CD14-positive monocyte (primary cell): ENCODE measurements at regions not wholly inside any gene's neighbourhood (a gene's known extent, or its start where the extent isn't known, plus 50 kb on each side); places are given as distances from the start of the nearest gene placed in this dataset.

Experiments used
- DNase-seq, 3 donors: peaks; one replicate each; pipeline ENCODE4 v3.0.0-alpha.2; 2011 to 2022
- H2AFZ ChIP-seq: 2 replicates; pipeline ENCODE4 v1.6.0; 2012; ENCODE audit warnings: mild to moderate bottlenecking, low read depth, low read length, inconsistent platforms; ENCODE audit not compliant: insufficient read depth, poor library complexity, severe bottlenecking
- H3K27ac ChIP-seq, 2 donors: 1 replicate in 1 of 2; 2 replicates in 1 of 2; pipeline ENCODE4 v1.5.1; 2012 to 2013; ENCODE audit warnings: low read length in 2 of 2, control low read depth in 1 of 2, inconsistent platforms in 1 of 2, low read depth in 1 of 2, mild to moderate bottlenecking in 1 of 2
- H3K27me3 ChIP-seq, 2 donors: one replicate each; pipeline versions ENCODE4 v1.6.0 to v1.6.1; 2011 to 2013; ENCODE audit warnings: low read length in 2 of 2; ENCODE audit not compliant: control insufficient read depth in 2 of 2, insufficient read depth in 2 of 2
- H3K36me3 ChIP-seq, 2 donors: replicated peaks in 1 of 2; 1 replicate in 1 of 2; 2 replicates in 1 of 2; pipeline versions ENCODE4 v1.5.1 to v1.6.1; 2012 to 2013; ENCODE audit warnings: low read length in 2 of 2, control low read depth in 1 of 2, inconsistent platforms in 1 of 2, mild to moderate bottlenecking in 1 of 2; ENCODE audit not compliant: insufficient read depth in 2 of 2, control insufficient read depth in 1 of 2
- H3K4me1 ChIP-seq, 2 donors: 1 replicate in 1 of 2; 2 replicates in 1 of 2; pipeline versions ENCODE4 v1.5.1 to v1.6.1; 2012 to 2013; ENCODE audit warnings: low read length in 2 of 2, control low read depth in 1 of 2, inconsistent platforms in 1 of 2, mild to moderate bottlenecking in 1 of 2, moderate library complexity in 1 of 2; ENCODE audit not compliant: insufficient read depth in 2 of 2, control insufficient read depth in 1 of 2
- H3K4me2 ChIP-seq: replicated peaks from 2 replicates; pipeline ENCODE3; 2012; ENCODE audit warnings: low read length, moderate library complexity, mild to moderate bottlenecking; ENCODE audit not compliant: poor library complexity, severe bottlenecking; ENCODE audit errors: extremely low read depth
- H3K4me3 ChIP-seq, 3 experiments: fragments of 200-600 bp in 1 of 3; sonication (generic) in 1 of 3; replicated peaks in 1 of 3; 1 replicate in 2 of 3; 2 replicates in 1 of 3; pipeline ENCODE4 v1.5.1; 2011 to 2013; ENCODE audit warnings: low read length in 3 of 3, mild to moderate bottlenecking in 3 of 3, control low read depth in 2 of 3, low read depth in 2 of 3, inconsistent platforms in 1 of 3, moderate library complexity in 1 of 3
- H3K79me2 ChIP-seq: 2 replicates; pipeline ENCODE4 v1.6.0; 2012; ENCODE audit warnings: mild to moderate bottlenecking, control low read depth, inconsistent platforms, low read length, moderate library complexity; ENCODE audit not compliant: insufficient read depth
- H3K9ac ChIP-seq: 2 replicates; pipeline ENCODE4 v1.6.0; 2017; ENCODE audit warnings: low read length, mild to moderate bottlenecking; ENCODE audit not compliant: insufficient read depth, poor library complexity, severe bottlenecking
- H3K9me3 ChIP-seq, 2 donors: replicated peaks in 1 of 2; 1 replicate in 1 of 2; 2 replicates in 1 of 2; pipeline versions ENCODE4 v1.5.1 to v1.6.1; 2012 to 2013; ENCODE audit warnings: low read length in 2 of 2, control low read depth in 1 of 2; ENCODE audit not compliant: control insufficient read depth in 1 of 2, insufficient read depth in 1 of 2
- H4K20me1 ChIP-seq: 2 replicates; pipeline ENCODE4 v1.6.0; 2012; ENCODE audit warnings: mild to moderate bottlenecking, low read length, control low read depth, moderate library complexity; ENCODE audit not compliant: insufficient read depth
- H3K27ac Mint-ChIP-seq, 7 donors: one replicate each; pipeline ENCODE4 v1.8.0; 2020; ENCODE audit warnings: mild to moderate bottlenecking in 7 of 7, mixed read lengths in 7 of 7, moderate library complexity in 6 of 7, inconsistent platforms in 2 of 7
- H3K27me3 Mint-ChIP-seq, 3 donors: one replicate each; pipeline ENCODE4 v1.8.0; 2021 to 2022; ENCODE audit warnings: low read depth in 3 of 3, mild to moderate bottlenecking in 3 of 3, mixed read lengths in 3 of 3, moderate library complexity in 3 of 3, inconsistent platforms in 1 of 3
- H3K36me3 Mint-ChIP-seq, 2 donors: one replicate each; pipeline ENCODE4 v1.8.0; 2020; ENCODE audit warnings: mixed read lengths in 2 of 2, inconsistent platforms in 1 of 2, mild to moderate bottlenecking in 1 of 2
- H3K4me1 Mint-ChIP-seq: one replicate; pipeline ENCODE4 v1.8.0; 2020; ENCODE audit warnings: mild to moderate bottlenecking, mixed read lengths
- H3K4me3 Mint-ChIP-seq, 2 donors: one replicate each; pipeline ENCODE4 v1.8.0; 2020; ENCODE audit warnings: mild to moderate bottlenecking in 2 of 2, mixed read lengths in 2 of 2, moderate library complexity in 1 of 2
- H3K9me3 Mint-ChIP-seq, 7 donors: one replicate each; pipeline ENCODE4 v1.8.0; 2020 to 2022; ENCODE audit warnings: mixed read lengths in 7 of 7, mild to moderate bottlenecking in 6 of 7, moderate library complexity in 6 of 7, inconsistent platforms in 2 of 7
- WGBS: methylation state at CpG from one replicate; pipeline ENCODE4 v1.1.5; 2013; ENCODE audit warnings: missing lambda C conversion rate; ENCODE audit not compliant: insufficient coverage; 5-methylcytosine and 5-hydroxymethylcytosine counted together
- intact Hi-C, 2 donors: fragments of 100-400 bp; cut with micrococcal nuclease; formaldehyde crosslinking; loops; one replicate each; pipeline versions ENCODE4 v1.15.0 to v1.15.1; 2023
- TF ChIP-seq, protein P1 (sequence below): fragments of 200-600 bp; IDR thresholded peaks from one replicate; pipeline ENCODE4 v1.8.0; 2022; ENCODE audit warnings: antibody characterized with exemption, mild to moderate bottlenecking

- Mint-ChIP-seq H3K4me3 (no peak overlapping the region), H3K36me3 (no peaks in the 10 kb centered on the region), H3K9me3 (no peaks in the 10 kb centered on the region), H3K27me3 (no peaks in the 10 kb centered on the region), H3K27ac (no peak overlapping the region), H3K4me1 (no peaks in the 10 kb centered on the region)
- Histone ChIP-seq H3K4me3 (no peak overlapping the region), H2AFZ (no peak overlapping the region), H3K9me3 (no peaks in the 10 kb centered on the region), H3K27me3 (no peaks in the 10 kb centered on the region), H4K20me1 (no peaks in the 10 kb centered on the region), H3K4me1 (no peaks in the 10 kb centered on the region), H3K36me3 (no peaks in the 10 kb centered on the region), H3K4me2 (no peak overlapping the region), H3K27ac (no peak overlapping the region), H3K9ac (no peak overlapping the region), H3K79me2 (no peaks in the 10 kb centered on the region)
- no peak for DNase-seq
- WGBS = no CpG with 5 or more reads among the region's 2 CpGs
- intact Hi-C loops = no loop called here
- TF ChIP-seq, protein P1, sequence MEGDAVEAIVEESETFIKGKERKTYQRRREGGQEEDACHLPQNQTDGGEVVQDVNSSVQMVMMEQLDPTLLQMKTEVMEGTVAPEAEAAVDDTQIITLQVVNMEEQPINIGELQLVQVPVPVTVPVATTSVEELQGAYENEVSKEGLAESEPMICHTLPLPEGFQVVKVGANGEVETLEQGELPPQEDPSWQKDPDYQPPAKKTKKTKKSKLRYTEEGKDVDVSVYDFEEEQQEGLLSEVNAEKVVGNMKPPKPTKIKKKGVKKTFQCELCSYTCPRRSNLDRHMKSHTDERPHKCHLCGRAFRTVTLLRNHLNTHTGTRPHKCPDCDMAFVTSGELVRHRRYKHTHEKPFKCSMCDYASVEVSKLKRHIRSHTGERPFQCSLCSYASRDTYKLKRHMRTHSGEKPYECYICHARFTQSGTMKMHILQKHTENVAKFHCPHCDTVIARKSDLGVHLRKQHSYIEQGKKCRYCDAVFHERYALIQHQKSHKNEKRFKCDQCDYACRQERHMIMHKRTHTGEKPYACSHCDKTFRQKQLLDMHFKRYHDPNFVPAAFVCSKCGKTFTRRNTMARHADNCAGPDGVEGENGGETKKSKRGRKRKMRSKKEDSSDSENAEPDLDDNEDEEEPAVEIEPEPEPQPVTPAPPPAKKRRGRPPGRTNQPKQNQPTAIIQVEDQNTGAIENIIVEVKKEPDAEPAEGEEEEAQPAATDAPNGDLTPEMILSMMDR = no peak
These were observed 590.8 kb upstream of the CDH2 start for GRCh38 chr18:28767727-28768211.

- no peaks in the 10 kb centered on the region for H3K27me3 ChIP-seq
- intact Hi-C loops = no loop called here
- no peak overlapping the region for H3K4me3 ChIP-seq
- Mint-ChIP-seq H3K4me3 (no peak overlapping the region), H3K4me1 (no peaks in the 10 kb centered on the region), H3K27ac (no peak overlapping the region), H3K9me3 (no peaks in the 10 kb centered on the region), H3K36me3 (no peaks in the 10 kb centered on the region), H3K27me3 (no peaks in the 10 kb centered on the region)
- no peaks in the 10 kb centered on the region for H4K20me1 ChIP-seq
- TF ChIP-seq, protein P1 = no peak
- no peak overlapping the region for H3K9ac ChIP-seq
- H3K27ac ChIP-seq = no peak overlapping the region
- no peak for DNase-seq
- H2AFZ ChIP-seq = no peak overlapping the region
- no CpG with 5 or more reads among the region's 1 CpG for WGBS
- H3K79me2 ChIP-seq = no peaks in the 10 kb centered on the region
- no peaks in the 10 kb centered on the region for H3K4me1 ChIP-seq
- H3K36me3 ChIP-seq = no peaks in the 10 kb centered on the region
- no peak overlapping the region for H3K4me2 ChIP-seq
- no peaks in the 10 kb centered on the region for H3K9me3 ChIP-seq
These were observed 590.3 kb upstream of the CDH2 start for GRCh38 chr18:28767201-28767600.
